ENCODE measurements at regions not wholly inside any gene's neighbourhood (a gene's known extent, or its start where the extent isn't known, plus 50 kb on each side); places are given as distances from the start of the nearest gene placed in this dataset.
"Not testable (repeated sequence)": the region's sequence is repeated elsewhere in the genome, so short reads cannot be mapped to it uniquely, and the experiment has no call there.

- H3K36me3 Mint-ChIP-seq (ENCODE audit: low read depth): no peaks in the 10 kb centered on the region
- H3K27ac Mint-ChIP-seq: no peak overlapping the region
- no peak overlapping the region for H3K4me3 Mint-ChIP-seq
- no peaks in the 10 kb centered on the region for H3K27me3 Mint-ChIP-seq (ENCODE audit: insufficient read depth)
- no peak for DNase-seq (ENCODE audit: low spot score)
- intact Hi-C loops (cut with micrococcal nuclease): no loop called here
- H3K9me3 Mint-ChIP-seq: no peaks in the 10 kb centered on the region
- H3K4me1 Mint-ChIP-seq (ENCODE audit: low read depth): no peaks in the 10 kb centered on the region
These were observed 662.0 kb upstream of the CHD1 start for GRCh38 chr5:99590806-99591205.

- Mint-ChIP-seq H3K4me3 (no peak overlapping the region), H3K9me3 (no peaks in the 10 kb centered on the region), H3K4me1 (ENCODE audit: low read depth) (no peaks in the 10 kb centered on the region), H3K27ac (no peak overlapping the region), H3K27me3 (ENCODE audit: insufficient read depth) (no peaks in the 10 kb centered on the region), H3K36me3 (ENCODE audit: low read depth) (no peaks in the 10 kb centered on the region)
- no peak for DNase-seq (ENCODE audit: low spot score)
- intact Hi-C loops (cut with micrococcal nuclease): no loop called here
These were observed 660.6 kb upstream of the CHD1 start for GRCh38 chr5:99589424-99589823.

- Mint-ChIP-seq H3K27me3 (ENCODE audit: insufficient read depth) (no peaks in the 10 kb centered on the region), H3K27ac (no peak overlapping the region), H3K36me3 (ENCODE audit: low read depth) (no peaks in the 10 kb centered on the region), H3K4me3 (no peak overlapping the region), H3K4me1 (ENCODE audit: low read depth) (no peaks in the 10 kb centered on the region), H3K9me3 (no peaks in the 10 kb centered on the region)
- intact Hi-C loops (cut with micrococcal nuclease): no loop called here
- no peak for DNase-seq (ENCODE audit: low spot score)
These were observed 659.2 kb upstream of the CHD1 start for GRCh38 chr5:99587983-99588382.

GRCh38 chr5:99586878-99587277, 658.1 kb upstream of the CHD1 start:
- Mint-ChIP-seq H3K27ac (no peak overlapping the region), H3K36me3 (ENCODE audit: low read depth) (no peaks in the 10 kb centered on the region), H3K27me3 (ENCODE audit: insufficient read depth) (no peaks in the 10 kb centered on the region), H3K9me3 (no peaks in the 10 kb centered on the region), H3K4me3 (no peak overlapping the region), H3K4me1 (ENCODE audit: low read depth) (no peaks in the 10 kb centered on the region)
- intact Hi-C loops (cut with micrococcal nuclease): no loop called here
- no peak for DNase-seq (ENCODE audit: low spot score)

DNA sequence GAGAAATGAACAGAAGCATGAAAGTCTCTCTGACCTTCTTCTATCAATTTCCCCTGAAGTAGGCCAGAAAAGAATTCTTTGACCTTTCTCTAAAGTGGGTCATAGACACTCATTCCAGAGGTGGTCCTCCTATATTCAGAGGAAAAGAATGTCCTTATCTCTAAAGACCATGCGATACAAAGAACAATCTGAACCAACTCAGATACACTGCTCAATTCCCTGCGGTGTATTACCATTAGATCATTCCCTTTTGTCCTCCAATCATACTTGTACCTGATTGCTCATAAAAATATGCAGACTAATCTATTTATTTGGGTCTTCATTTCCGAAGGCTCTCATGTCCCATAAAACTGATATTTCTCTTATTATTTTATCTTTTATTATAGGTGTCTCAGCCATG, 652.4 kb upstream of the CHD1 start:
- intact Hi-C loops (cut with micrococcal nuclease); H3K27me3 Mint-ChIP-seq (ENCODE audit: insufficient read depth); H3K4me3 Mint-ChIP-seq; H3K36me3 Mint-ChIP-seq (ENCODE audit: low read depth); H3K4me1 Mint-ChIP-seq (ENCODE audit: low read depth); H3K27ac Mint-ChIP-seq; H3K9me3 Mint-ChIP-seq; DNase-seq (ENCODE audit: low spot score): not testable (repeated sequence)

DNA sequence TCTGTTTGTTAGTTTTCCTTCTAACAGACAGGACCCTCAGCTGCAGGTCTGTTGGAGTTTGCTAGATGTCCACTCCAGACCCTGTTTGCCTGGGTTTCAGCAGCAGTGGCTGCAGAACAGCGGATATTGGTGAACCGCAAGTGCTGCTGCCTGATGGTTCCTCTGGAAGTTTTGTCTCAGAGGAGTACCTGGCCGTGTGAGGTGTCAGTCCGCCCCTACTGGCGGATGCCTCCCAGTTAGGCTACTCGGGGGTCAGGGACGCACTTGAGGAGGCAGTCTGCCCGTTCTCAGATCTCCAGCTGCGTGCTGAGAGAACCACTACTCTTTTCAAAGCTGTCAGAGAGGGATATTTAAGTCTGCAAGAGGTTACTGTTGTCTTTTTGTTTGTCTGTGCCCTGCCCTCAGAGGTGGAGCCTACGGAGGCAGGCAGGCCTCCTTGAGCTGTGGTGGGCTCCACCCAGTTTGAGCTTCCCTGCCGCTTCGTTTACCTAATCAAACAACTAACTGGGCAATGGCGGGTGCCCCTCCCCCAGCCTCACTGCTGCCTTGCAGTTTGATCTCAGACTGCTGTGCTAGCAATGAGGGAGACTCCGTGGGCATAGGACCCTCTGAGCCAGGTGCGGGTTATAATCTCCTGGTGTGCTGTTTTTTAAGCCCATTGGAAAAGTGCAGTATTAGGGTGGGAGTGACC, 634.3 kb upstream of the CHD1 start:
- H3K27ac Mint-ChIP-seq; intact Hi-C loops (cut with micrococcal nuclease); H3K36me3 Mint-ChIP-seq (ENCODE audit: low read depth); H3K4me1 Mint-ChIP-seq (ENCODE audit: low read depth); H3K9me3 Mint-ChIP-seq; H3K4me3 Mint-ChIP-seq; H3K27me3 Mint-ChIP-seq (ENCODE audit: insufficient read depth); DNase-seq (ENCODE audit: low spot score): not testable (repeated sequence)

GRCh38 chr5:99553211-99553810, 624.5 kb upstream of the CHD1 start:
- no peaks in the 10 kb centered on the region for H3K9me3 Mint-ChIP-seq
- intact Hi-C loops (cut with micrococcal nuclease): no loop called here
- DNase-seq (ENCODE audit: low spot score): no peak
- H3K36me3 Mint-ChIP-seq (ENCODE audit: low read depth): no peaks in the 10 kb centered on the region
- no peaks in the 10 kb centered on the region for H3K4me1 Mint-ChIP-seq (ENCODE audit: low read depth)
- H3K27me3 Mint-ChIP-seq (ENCODE audit: insufficient read depth): no peaks in the 10 kb centered on the region
- H3K4me3 Mint-ChIP-seq: no peak overlapping the region
- no peak overlapping the region for H3K27ac Mint-ChIP-seq

DNA sequence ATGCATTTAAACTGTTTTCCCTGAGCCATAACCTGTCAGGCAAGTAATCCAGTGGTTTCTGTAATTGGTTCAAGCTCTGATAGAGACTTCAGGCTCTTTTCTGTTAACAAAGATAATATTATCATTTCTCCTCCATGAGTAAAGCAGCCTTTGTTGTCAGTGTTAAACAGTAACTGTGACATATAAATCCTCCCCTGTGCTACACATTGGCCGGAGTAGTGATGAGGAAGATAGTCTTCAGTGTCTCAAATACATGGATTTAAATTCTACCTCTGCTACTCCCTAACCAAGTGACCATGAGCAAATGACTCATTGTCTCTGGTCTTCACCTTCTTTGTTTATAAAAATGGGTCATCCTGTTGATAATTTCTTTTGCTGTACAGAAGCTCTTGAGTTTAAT, 615.5 kb upstream of the CHD1 start:
- no peak overlapping the region for H3K27ac Mint-ChIP-seq
- no peaks in the 10 kb centered on the region for H3K4me1 Mint-ChIP-seq (ENCODE audit: low read depth)
- intact Hi-C loops (cut with micrococcal nuclease): no loop called here
- H3K4me3 Mint-ChIP-seq: no peak overlapping the region
- no peaks in the 10 kb centered on the region for H3K27me3 Mint-ChIP-seq (ENCODE audit: insufficient read depth)
- no peaks in the 10 kb centered on the region for H3K36me3 Mint-ChIP-seq (ENCODE audit: low read depth)
- DNase-seq (ENCODE audit: low spot score): no peak
- no peaks in the 10 kb centered on the region for H3K9me3 Mint-ChIP-seq

GRCh38 chr5:99543841-99544240, 615.0 kb upstream of the CHD1 start:
- H3K27me3 Mint-ChIP-seq (ENCODE audit: insufficient read depth): no peaks in the 10 kb centered on the region
- H3K4me1 Mint-ChIP-seq (ENCODE audit: low read depth): no peaks in the 10 kb centered on the region
- no peaks in the 10 kb centered on the region for H3K36me3 Mint-ChIP-seq (ENCODE audit: low read depth)
- DNase-seq (ENCODE audit: low spot score): no peak
- no peak overlapping the region for H3K27ac Mint-ChIP-seq
- H3K4me3 Mint-ChIP-seq: no peak overlapping the region
- H3K9me3 Mint-ChIP-seq: no peaks in the 10 kb centered on the region
- intact Hi-C loops (cut with micrococcal nuclease): no loop called here

- H3K27me3 Mint-ChIP-seq (ENCODE audit: insufficient read depth); H3K4me3 Mint-ChIP-seq; intact Hi-C loops (cut with micrococcal nuclease); H3K36me3 Mint-ChIP-seq (ENCODE audit: low read depth); H3K4me1 Mint-ChIP-seq (ENCODE audit: low read depth); H3K27ac Mint-ChIP-seq; DNase-seq (ENCODE audit: low spot score); H3K9me3 Mint-ChIP-seq: not testable (repeated sequence)
These were observed 605.4 kb upstream of the CHD1 start for GRCh38 chr5:99534241-99534640.

GRCh38 chr5:99521666-99522065, 592.9 kb upstream of the CHD1 start:
- H3K4me1 Mint-ChIP-seq (ENCODE audit: low read depth); intact Hi-C loops (cut with micrococcal nuclease); H3K4me3 Mint-ChIP-seq; DNase-seq (ENCODE audit: low spot score); H3K27me3 Mint-ChIP-seq (ENCODE audit: insufficient read depth); H3K36me3 Mint-ChIP-seq (ENCODE audit: low read depth); H3K27ac Mint-ChIP-seq; H3K9me3 Mint-ChIP-seq: not testable (repeated sequence)

DNA sequence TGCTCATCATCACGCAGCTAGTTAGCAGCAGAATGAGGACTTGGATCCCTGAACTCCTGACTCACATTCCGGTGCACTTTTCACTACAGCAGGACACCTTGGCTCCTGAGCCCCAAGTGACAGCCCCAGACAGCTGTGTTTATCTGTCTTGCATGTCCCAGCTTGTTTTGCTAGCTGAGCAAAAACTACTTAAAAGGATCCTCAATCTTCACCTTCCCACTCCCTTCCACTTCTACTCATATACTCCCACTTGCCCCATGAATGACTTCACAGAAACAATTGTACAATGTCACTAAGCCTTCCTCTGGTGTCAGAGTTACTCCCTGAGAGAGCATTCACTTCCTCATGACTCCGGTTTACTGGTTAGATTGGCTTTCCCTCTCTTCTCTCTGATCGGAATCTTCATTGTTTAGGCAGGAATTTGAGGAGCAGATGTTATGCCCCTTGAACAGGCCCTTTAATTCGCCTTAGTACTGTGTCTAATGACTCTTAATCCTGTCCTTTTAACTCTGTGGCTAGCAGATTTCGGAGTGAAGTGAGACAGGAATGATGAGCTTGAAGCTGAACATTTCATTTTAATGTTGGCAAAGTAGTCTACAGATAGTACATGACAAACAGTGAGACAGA, 587.2 kb upstream of the CHD1 start:
- H3K9me3 Mint-ChIP-seq; intact Hi-C loops (cut with micrococcal nuclease); H3K4me1 Mint-ChIP-seq (ENCODE audit: low read depth); H3K36me3 Mint-ChIP-seq (ENCODE audit: low read depth); H3K27ac Mint-ChIP-seq; H3K27me3 Mint-ChIP-seq (ENCODE audit: insufficient read depth); H3K4me3 Mint-ChIP-seq; DNase-seq (ENCODE audit: low spot score): not testable (repeated sequence)

DNA sequence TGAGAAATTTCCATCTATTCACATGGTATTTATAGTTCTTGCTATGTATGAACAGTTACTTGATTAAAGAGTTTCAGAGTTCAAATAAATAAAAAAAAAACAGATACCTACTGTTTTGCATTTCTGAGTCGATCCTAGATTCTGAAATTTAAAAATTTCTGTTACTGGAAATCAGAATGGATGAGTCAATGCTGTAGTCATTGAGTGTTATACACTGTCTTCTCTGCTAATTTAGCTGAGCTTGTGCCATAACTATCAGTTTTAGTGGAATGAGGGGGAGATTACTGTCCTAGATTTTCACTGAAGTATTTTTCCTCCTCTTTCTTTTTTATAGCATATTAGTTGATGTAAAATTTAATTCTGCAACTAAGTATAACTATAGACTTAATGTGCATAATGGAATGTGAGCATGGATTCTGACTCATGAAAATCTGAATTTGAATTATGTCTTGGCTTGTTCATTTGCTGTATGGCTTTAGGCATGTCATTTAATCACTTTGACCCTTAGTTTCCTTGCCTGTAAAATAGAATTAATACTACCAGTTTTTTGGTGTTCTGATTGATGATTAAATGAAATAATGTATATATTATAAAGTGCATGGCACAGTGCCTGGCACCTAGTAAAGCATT, 581.5 kb upstream of the CHD1 start:
- H3K9me3 Mint-ChIP-seq; H3K36me3 Mint-ChIP-seq (ENCODE audit: low read depth); DNase-seq (ENCODE audit: low spot score); intact Hi-C loops (cut with micrococcal nuclease); H3K27me3 Mint-ChIP-seq (ENCODE audit: insufficient read depth); H3K27ac Mint-ChIP-seq; H3K4me1 Mint-ChIP-seq (ENCODE audit: low read depth); H3K4me3 Mint-ChIP-seq: not testable (repeated sequence)

Measured in activated T-helper 1 cell treated with anti-CD3 and anti-CD28 coated beads, Interleukin-12 subunit alpha, Interleukin-12 subunit beta, Interleukin-2, Interleukin-4 antibody, amounts not matched to agents 30 ng/mL and 10 ng/mL and 1 ng/mL, durations not matched to agents 14 hours and 24 hours and 36 hours (primary cell).